ENCODE measurements at regions not wholly inside any gene's neighbourhood (a gene's known extent, or its start where the extent isn't known, plus 50 kb on each side); places are given as distances from the start of the nearest gene placed in this dataset.

GRCh38 chr2:123364243-123364896 lies 660.7 kb upstream of the CNTNAP5 start:
- Histone ChIP-seq H3K27me3 (ENCODE audit: control insufficient read depth, insufficient read depth, low read length, poor library complexity, severe bottlenecking) (no peaks in the 10 kb centered on the region), H3K27ac (ENCODE audit: low read depth, low read length) (no peak overlapping the region), H3K9me3 (ENCODE audit: control insufficient read depth, low read length) (no peaks in the 10 kb centered on the region), H3K36me3 (ENCODE audit: control insufficient read depth, insufficient read depth, low read length) (no peaks in the 10 kb centered on the region), H3K4me1 (ENCODE audit: control insufficient read depth, insufficient read depth, low read length) (no peaks in the 10 kb centered on the region), H3K9ac (ENCODE audit: extremely low read depth, low read length, poor library complexity, severe bottlenecking) (no peak overlapping the region), H3K4me3 (ENCODE audit: low read length) (no peak overlapping the region)
- no peak overlapping the region for H3K27ac Mint-ChIP-seq
- no peaks in the 10 kb centered on the region for H3K36me3 Mint-ChIP-seq (ENCODE audit: low read depth)
- no peaks in the 10 kb centered on the region for H3K27me3 Mint-ChIP-seq (ENCODE audit: insufficient read depth)
- DNase-seq, result no peak
- TF ChIP-seq CTCF (conservative IDR thresholded peaks at IDR 0.05), result no peak
- peaks cover 2% of the 10 kb centered on the region for H3K9me3 Mint-ChIP-seq
- WGBS, 2 experiments (ENCODE audit: insufficient coverage in 1 of 2, insufficient read length in 1 of 2), result 89 to 92% methylated on average over 2 to 3 of the region's 3 CpGs
- no peak overlapping the region for H3K4me3 Mint-ChIP-seq
- no peaks in the 10 kb centered on the region for H3K4me1 Mint-ChIP-seq

- no peaks in the 10 kb centered on the region for H3K4me1 ChIP-seq (ENCODE audit: control insufficient read depth, insufficient read depth, low read length)
- no peaks in the 10 kb centered on the region for H3K9me3 ChIP-seq (ENCODE audit: control insufficient read depth, low read length)
- Mint-ChIP-seq H3K36me3 (ENCODE audit: low read depth) (no peaks in the 10 kb centered on the region), H3K4me1 (no peaks in the 10 kb centered on the region), H3K27ac (no peak overlapping the region), H3K27me3 (ENCODE audit: insufficient read depth) (no peaks in the 10 kb centered on the region), H3K9me3 (peaks cover 2% of the 10 kb centered on the region), H3K4me3 (no peak overlapping the region)
- H3K9ac ChIP-seq (ENCODE audit: extremely low read depth, low read length, poor library complexity, severe bottlenecking), result no peak overlapping the region
- H3K36me3 ChIP-seq (ENCODE audit: control insufficient read depth, insufficient read depth, low read length), result no peaks in the 10 kb centered on the region
- no peak overlapping the region for H3K27ac ChIP-seq (ENCODE audit: low read depth, low read length)
- no peak for TF ChIP-seq CTCF (conservative IDR thresholded peaks at IDR 0.05)
- no peak overlapping the region for H3K4me3 ChIP-seq (ENCODE audit: low read length)
- no peaks in the 10 kb centered on the region for H3K27me3 ChIP-seq (ENCODE audit: control insufficient read depth, insufficient read depth, low read length, poor library complexity, severe bottlenecking)
- no CpG with 5 or more reads among the region's 1 CpG for WGBS, 2 experiments (ENCODE audit: insufficient coverage in 1 of 2, insufficient read length in 1 of 2)
- DNase-seq, result no peak
Measured at GRCh38 chr2:123366239-123366837, 658.7 kb upstream of the CNTNAP5 start.

GRCh38 chr2:123370186-123370585 lies 654.9 kb upstream of the CNTNAP5 start:
- no peak overlapping the region for H3K27ac ChIP-seq (ENCODE audit: low read depth, low read length)
- no peak overlapping the region for H3K27ac Mint-ChIP-seq
- H3K4me1 ChIP-seq (ENCODE audit: control insufficient read depth, insufficient read depth, low read length), result no peaks in the 10 kb centered on the region
- no peaks in the 10 kb centered on the region for H3K36me3 ChIP-seq (ENCODE audit: control insufficient read depth, insufficient read depth, low read length)
- DNase-seq, result no peak
- peaks cover 2% of the 10 kb centered on the region for H3K9me3 Mint-ChIP-seq
- H3K27me3 Mint-ChIP-seq (ENCODE audit: insufficient read depth), result no peaks in the 10 kb centered on the region
- no peak overlapping the region for H3K4me3 Mint-ChIP-seq
- no peak for TF ChIP-seq CTCF (conservative IDR thresholded peaks at IDR 0.05)
- H3K36me3 Mint-ChIP-seq (ENCODE audit: low read depth), result no peaks in the 10 kb centered on the region
- H3K4me3 ChIP-seq (ENCODE audit: low read length), result no peak overlapping the region
- no peaks in the 10 kb centered on the region for H3K9me3 ChIP-seq (ENCODE audit: control insufficient read depth, low read length)
- no peaks in the 10 kb centered on the region for H3K4me1 Mint-ChIP-seq
- no peaks in the 10 kb centered on the region for H3K27me3 ChIP-seq (ENCODE audit: control insufficient read depth, insufficient read depth, low read length, poor library complexity, severe bottlenecking)
- no peak overlapping the region for H3K9ac ChIP-seq (ENCODE audit: extremely low read depth, low read length, poor library complexity, severe bottlenecking)
